Lower lobe of right lung (tissue), 2 donors: ENCODE measurements at regions not wholly inside any gene's neighbourhood (a gene's known extent, or its start where the extent isn't known, plus 50 kb on each side); places are given as distances from the start of the nearest gene placed in this dataset.

Experiments used
- ATAC-seq, 2 donors: fragments of 200-7000 bp; cut with Tn5 transposase; one replicate each; pipeline ENCODE4 v1.9.1; 2020 to 2022; ENCODE audit warnings: mild to moderate bottlenecking in 2 of 2, moderate library complexity in 2 of 2
- DNase-seq: peaks from one replicate; pipeline ENCODE4 v3.0.0-alpha.2; 2020
- H3K27ac ChIP-seq: fragments of 200-600 bp; one replicate; pipeline ENCODE4 v1.8.0; 2022
- H3K27me3 ChIP-seq: fragments of 200-600 bp; one replicate; pipeline ENCODE4 v1.8.0; 2022; ENCODE audit warnings: low read depth
- H3K36me3 ChIP-seq: fragments of 200-600 bp; one replicate; pipeline ENCODE4 v1.8.0; 2022; ENCODE audit warnings: mild to moderate bottlenecking
- H3K4me1 ChIP-seq: fragments of 200-600 bp; one replicate; pipeline ENCODE4 v1.8.0; 2022
- H3K4me3 ChIP-seq: fragments of 200-600 bp; one replicate; pipeline ENCODE4 v1.8.0; 2022; ENCODE audit warnings: mild to moderate bottlenecking
- H3K9me3 ChIP-seq: fragments of 200-600 bp; one replicate; pipeline ENCODE4 v1.8.0; 2022
- CTCF ChIP-seq: fragments of 200-600 bp; IDR thresholded peaks from one replicate; pipeline ENCODE4 v1.8.0; 2022; ENCODE audit warnings: antibody characterized with exemption, mild to moderate bottlenecking
- intact Hi-C: fragments of 100-400 bp; cut with DNase I; formaldehyde crosslinking; loops from one replicate; pipeline ENCODE4 v1.11.0; 2022
- donor health status: DM: no; HTN: yes; CAD: no; lungs with severe emphysema.

DNA sequence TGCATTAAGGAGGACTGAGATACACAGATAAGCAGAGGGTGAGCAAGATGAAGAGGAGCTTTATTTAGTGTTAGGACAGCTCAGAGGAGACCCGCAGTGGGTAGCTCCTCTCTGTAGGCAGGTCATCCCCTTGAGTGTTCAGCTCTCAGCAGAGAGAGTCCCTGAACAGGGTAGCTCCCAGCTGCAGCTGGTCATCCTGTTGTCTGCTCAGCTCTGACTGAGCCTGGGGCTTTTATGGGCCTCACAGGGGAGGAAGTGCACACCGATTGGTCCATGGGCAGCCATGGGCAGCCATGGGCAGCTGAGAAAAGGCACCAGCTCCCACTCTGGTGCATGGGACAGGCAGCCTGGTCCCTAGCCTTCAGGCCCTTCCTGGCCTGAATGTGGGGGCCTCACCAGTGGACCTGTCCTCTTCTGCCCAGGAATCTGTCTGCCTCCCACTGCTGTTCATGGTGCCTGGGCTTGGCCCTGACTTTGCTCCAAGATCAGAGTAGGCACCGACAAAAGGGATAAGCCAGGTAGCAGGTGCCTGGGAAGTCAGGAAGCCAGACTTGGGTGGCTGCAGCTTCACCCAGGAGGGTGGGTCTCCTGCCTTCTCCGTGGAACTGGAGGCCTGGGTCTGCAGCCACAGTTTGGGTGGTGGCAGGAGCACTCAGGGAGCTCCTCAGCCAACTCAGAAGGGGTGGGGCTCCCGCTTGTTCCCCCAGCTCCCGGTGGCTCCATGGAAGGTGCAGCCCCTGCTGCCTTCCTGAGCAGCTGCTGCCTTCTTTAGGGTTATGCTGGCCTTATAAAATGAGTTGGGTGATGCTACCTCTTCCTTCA, 54.7 kb downstream of the MYEOV start:
- H3K4me3 ChIP-seq: no peak overlapping the region
- DNase-seq: no peak
- no peak overlapping the region for H3K27ac ChIP-seq
- intact Hi-C loops: no loop called here
- ATAC-seq: no peak
- H3K9me3 ChIP-seq: no peaks in the 10 kb centered on the region
- no peaks in the 10 kb centered on the region for H3K36me3 ChIP-seq
- no peaks in the 10 kb centered on the region for H3K27me3 ChIP-seq
- TF ChIP-seq CTCF: no peak
- H3K4me1 ChIP-seq: no peaks in the 10 kb centered on the region

GRCh38 chr11:69350040-69350439, 56.1 kb downstream of the MYEOV start:
- no peaks in the 10 kb centered on the region for H3K27me3 ChIP-seq
- H3K4me1 ChIP-seq: no peaks in the 10 kb centered on the region
- H3K36me3 ChIP-seq: no peaks in the 10 kb centered on the region
- ATAC-seq (no peak), DNase-seq (no peak)
- no peak for TF ChIP-seq CTCF
- no peak overlapping the region for H3K4me3 ChIP-seq
- no peaks in the 10 kb centered on the region for H3K9me3 ChIP-seq
- intact Hi-C loops: no loop called here
- no peak overlapping the region for H3K27ac ChIP-seq

DNA sequence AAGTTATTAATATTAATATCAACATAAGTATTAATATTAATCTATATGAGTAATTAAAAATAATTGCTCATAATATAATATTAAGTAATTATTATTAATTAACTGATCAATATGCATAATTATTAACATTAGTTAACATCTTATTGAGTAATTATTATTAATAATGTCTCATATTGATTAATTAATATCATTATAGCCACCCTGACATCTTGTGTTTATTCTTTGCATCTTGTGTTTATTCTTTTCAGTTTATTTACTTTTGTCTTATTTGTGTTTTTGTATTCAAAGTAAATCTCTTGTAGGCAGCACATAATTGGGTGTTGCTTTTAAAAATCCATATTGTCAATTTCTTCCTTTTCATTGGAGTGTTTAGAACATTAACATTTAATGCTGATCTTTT, 56.6 kb downstream of the MYEOV start:
- no peak for TF ChIP-seq CTCF
- no peaks in the 10 kb centered on the region for H3K4me1 ChIP-seq
- no peak for ATAC-seq
- H3K36me3 ChIP-seq: no peaks in the 10 kb centered on the region
- intact Hi-C loops: no loop called here
- DNase-seq: no peak
- H3K27me3 ChIP-seq: no peaks in the 10 kb centered on the region
- no peak overlapping the region for H3K4me3 ChIP-seq
- H3K9me3 ChIP-seq: no peaks in the 10 kb centered on the region
- no peak overlapping the region for H3K27ac ChIP-seq

DNA sequence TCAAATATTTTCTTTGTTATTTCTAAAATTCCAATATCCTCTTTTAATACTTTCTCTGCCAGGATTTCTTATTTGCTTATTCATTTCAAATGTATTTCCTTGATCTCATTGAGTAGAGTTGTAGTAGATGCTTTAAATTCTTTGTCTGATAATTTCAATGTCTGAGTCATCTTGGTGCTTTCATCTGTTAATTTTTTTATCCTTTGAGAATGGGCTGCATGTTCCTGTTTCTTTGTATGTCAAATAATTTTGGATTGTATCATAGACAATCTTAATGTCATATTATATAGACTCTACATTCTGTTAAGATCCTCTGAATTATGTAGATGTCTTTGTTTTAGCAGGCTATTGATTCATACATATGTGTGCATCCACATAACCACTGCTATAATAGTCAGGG, 57.5 kb downstream of the MYEOV start:
- H3K4me3 ChIP-seq: no peak overlapping the region
- ATAC-seq (no peak), DNase-seq (no peak)
- H3K36me3 ChIP-seq: no peaks in the 10 kb centered on the region
- H3K27me3 ChIP-seq: no peaks in the 10 kb centered on the region
- no peaks in the 10 kb centered on the region for H3K4me1 ChIP-seq
- no peaks in the 10 kb centered on the region for H3K9me3 ChIP-seq
- intact Hi-C loops: no loop called here
- no peak for TF ChIP-seq CTCF
- H3K27ac ChIP-seq: no peak overlapping the region

GRCh38 chr11:69352166-69352565, 58.2 kb downstream of the MYEOV start:
- no peaks in the 10 kb centered on the region for H3K9me3 ChIP-seq
- intact Hi-C loops: no loop called here
- ATAC-seq (no peak), DNase-seq (no peak)
- no peaks in the 10 kb centered on the region for H3K27me3 ChIP-seq
- H3K36me3 ChIP-seq: no peaks in the 10 kb centered on the region
- no peak overlapping the region for H3K27ac ChIP-seq
- no peak for TF ChIP-seq CTCF
- H3K4me3 ChIP-seq: no peak overlapping the region
- H3K4me1 ChIP-seq: no peaks in the 10 kb centered on the region
